ENCODE measurements at regions not wholly inside any gene's neighbourhood (a gene's known extent, or its start where the extent isn't known, plus 50 kb on each side); places are given as distances from the start of the nearest gene placed in this dataset.

DNA sequence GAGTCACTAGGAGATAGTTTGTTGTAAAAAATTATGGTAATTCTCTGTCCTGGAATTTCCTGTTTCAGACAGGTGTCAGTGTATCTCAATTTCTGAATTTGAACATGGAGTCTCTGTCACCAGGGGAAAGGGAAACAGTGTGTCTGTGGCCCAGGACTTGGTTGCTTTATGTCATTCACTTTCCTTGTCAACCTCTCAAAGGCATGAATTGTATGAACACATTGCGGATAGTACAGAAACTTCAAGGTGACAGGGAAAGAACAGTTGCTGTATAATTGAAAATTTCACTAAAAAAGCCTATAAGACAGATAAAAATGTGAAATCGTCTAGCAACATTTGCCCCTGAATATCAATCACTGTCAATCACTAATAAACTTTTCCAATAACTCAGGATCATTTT is 175.0 kb upstream of the DPH6 start:
- Histone ChIP-seq H3F3A (ENCODE audit: insufficient read depth, low read length, poor library complexity, severe bottlenecking) (no peaks in the 10 kb centered on the region), H3K4me3 (ENCODE audit: low read length) (no peak overlapping the region), H3K79me2 (replicated peaks; ENCODE audit: insufficient read depth, low read length) (no peaks in the 10 kb centered on the region), H4K20me1 (ENCODE audit: insufficient read depth) (no peaks in the 10 kb centered on the region), H3K4me2 (ENCODE audit: low read length) (no peak overlapping the region), H3K9me2 (ENCODE audit: insufficient read depth, low read length) (no peaks in the 10 kb centered on the region), H3K27me3 (ENCODE audit: insufficient read depth, low read depth, low read length) (no peaks in the 10 kb centered on the region), H2AFZ (ENCODE audit: low read depth, low read length) (no peak overlapping the region), H3K9me3 (ENCODE audit: low read length) (no peaks in the 10 kb centered on the region), H3K27ac (ENCODE audit: low read length) (no peak overlapping the region), H3K36me3 (ENCODE audit: insufficient read depth, low read length) (no peaks in the 10 kb centered on the region), H3K9ac (ENCODE audit: low read length) (no peak overlapping the region)
- no peak for TF ChIP-seq EZH2 (IDR thresholded peaks at IDR 0.05; ENCODE audit: borderline replicate concordance, insufficient read depth, low read length, poor library complexity, severe bottlenecking)
- TF ChIP-seq EP300 (conservative IDR thresholded peaks at IDR 0.05; ENCODE audit: poor library complexity, severe bottlenecking) = peak; percentile 77
- peak; percentile 53 for TF ChIP-seq POLR2AphosphoS5 (IDR thresholded peaks at IDR 0.05)

DNA sequence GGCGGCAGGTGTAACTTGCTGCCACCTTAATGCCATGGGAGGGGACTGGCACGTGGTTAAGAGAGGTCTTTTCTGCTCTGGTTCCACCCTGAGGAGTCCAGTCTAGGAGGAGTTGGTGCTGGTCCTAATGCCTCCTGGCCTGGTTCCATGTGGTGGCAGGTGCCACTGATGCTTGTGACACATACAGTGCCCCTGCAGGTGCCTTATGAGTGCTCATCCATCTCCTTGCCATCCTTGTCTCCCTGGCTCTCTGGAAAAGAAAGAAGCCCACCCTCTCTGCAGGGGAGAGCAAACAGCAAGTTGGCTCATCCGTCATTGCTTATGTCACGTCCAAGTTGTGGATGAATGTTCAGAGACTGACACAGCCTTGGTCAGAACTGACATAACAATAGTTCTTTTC is 175.8 kb upstream of the DPH6 start:
- H3K4me3 ChIP-seq (ENCODE audit: low read length) = no peak overlapping the region
- H2AFZ ChIP-seq (ENCODE audit: low read depth, low read length) = no peak overlapping the region
- H3K36me3 ChIP-seq (ENCODE audit: insufficient read depth, low read length) = no peaks in the 10 kb centered on the region
- H3K27ac ChIP-seq (ENCODE audit: low read length) = no peak overlapping the region
- no peaks in the 10 kb centered on the region for H3K9me3 ChIP-seq (ENCODE audit: low read length)
- H3K9me2 ChIP-seq (ENCODE audit: insufficient read depth, low read length) = no peaks in the 10 kb centered on the region
- no peaks in the 10 kb centered on the region for H3K79me2 ChIP-seq (replicated peaks; ENCODE audit: insufficient read depth, low read length)
- no peak overlapping the region for H3K4me2 ChIP-seq (ENCODE audit: low read length)
- TF ChIP-seq EZH2 (IDR thresholded peaks at IDR 0.05; ENCODE audit: borderline replicate concordance, insufficient read depth, low read length, poor library complexity, severe bottlenecking) = no peak
- H3K9ac ChIP-seq (ENCODE audit: low read length) = no peak overlapping the region
- no peaks in the 10 kb centered on the region for H3F3A ChIP-seq (ENCODE audit: insufficient read depth, low read length, poor library complexity, severe bottlenecking)
- no peaks in the 10 kb centered on the region for H4K20me1 ChIP-seq (ENCODE audit: insufficient read depth)
- H3K27me3 ChIP-seq (ENCODE audit: insufficient read depth, low read depth, low read length) = no peaks in the 10 kb centered on the region

DNA sequence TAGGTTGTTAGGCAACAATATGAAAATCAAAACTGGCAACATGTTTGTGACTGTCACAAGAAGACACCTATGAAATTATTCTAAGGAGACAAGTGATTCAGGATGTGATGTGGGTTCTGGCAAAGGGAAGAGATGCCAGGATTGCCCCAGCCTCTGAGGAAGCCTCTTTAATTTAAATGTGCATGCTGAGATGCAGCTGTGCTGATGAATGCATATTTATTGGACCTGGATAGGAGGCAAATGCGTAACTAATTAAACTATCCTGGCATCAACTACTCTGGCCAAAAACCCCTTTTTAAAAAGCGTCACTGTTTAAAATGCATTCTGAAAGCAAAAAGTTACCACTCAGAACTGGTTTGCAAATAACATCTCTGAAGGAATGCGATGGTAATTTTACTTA is 176.5 kb upstream of the DPH6 start:
- Histone ChIP-seq H3K36me3 (ENCODE audit: insufficient read depth, low read length) (no peaks in the 10 kb centered on the region), H2AFZ (ENCODE audit: low read depth, low read length) (no peak overlapping the region), H3K4me3 (ENCODE audit: low read length) (no peak overlapping the region), H3K4me2 (ENCODE audit: low read length) (no peak overlapping the region), H4K20me1 (ENCODE audit: insufficient read depth) (no peaks in the 10 kb centered on the region), H3K27ac (ENCODE audit: low read length) (no peak overlapping the region), H3K9me2 (ENCODE audit: insufficient read depth, low read length) (no peaks in the 10 kb centered on the region), H3K27me3 (ENCODE audit: insufficient read depth, low read depth, low read length) (no peaks in the 10 kb centered on the region), H3F3A (ENCODE audit: insufficient read depth, low read length, poor library complexity, severe bottlenecking) (no peaks in the 10 kb centered on the region), H3K79me2 (replicated peaks; ENCODE audit: insufficient read depth, low read length) (no peaks in the 10 kb centered on the region), H3K9ac (ENCODE audit: low read length) (no peak overlapping the region), H3K9me3 (ENCODE audit: low read length) (no peaks in the 10 kb centered on the region)
- TF ChIP-seq EZH2 (IDR thresholded peaks at IDR 0.05; ENCODE audit: borderline replicate concordance, insufficient read depth, low read length, poor library complexity, severe bottlenecking) (no peak), MXI1 (conservative IDR thresholded peaks at IDR 0.05; ENCODE audit: poor library complexity, severe bottlenecking) (no peak)

DNA sequence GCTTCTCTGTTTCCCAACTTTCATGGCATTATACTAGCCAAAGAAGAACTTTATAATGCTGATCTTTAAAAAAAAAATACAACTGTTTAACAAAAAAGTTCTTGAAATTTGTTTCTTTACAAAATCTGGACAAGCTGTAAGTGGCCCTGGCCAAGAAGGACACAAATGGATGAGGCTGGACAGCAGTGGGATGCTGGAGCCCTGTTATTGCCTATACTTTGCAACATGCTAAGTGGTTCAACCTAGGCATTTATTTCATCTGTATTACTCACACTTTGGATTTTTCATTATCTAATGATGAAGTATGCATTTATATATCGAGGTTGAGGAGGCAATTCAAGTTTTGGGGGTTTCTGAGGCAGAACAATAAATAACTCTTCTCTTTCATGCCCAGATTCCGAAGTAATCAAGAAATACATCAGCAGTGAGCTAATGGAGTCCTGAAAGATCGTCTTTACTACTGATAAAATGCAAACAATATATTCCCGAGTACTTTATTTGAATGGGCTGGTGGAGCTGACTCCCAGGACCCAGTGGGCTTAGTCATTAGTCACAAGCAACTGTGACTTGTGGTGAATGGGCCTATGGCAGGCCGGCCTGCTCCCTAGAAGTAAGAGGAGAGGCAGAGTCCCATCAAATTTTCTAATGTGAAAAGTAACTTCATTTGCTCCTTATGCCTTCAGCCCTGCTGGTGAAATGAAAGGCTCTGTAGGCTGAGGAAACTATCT is 177.3 kb upstream of the DPH6 start:
- H3K27me3 ChIP-seq (ENCODE audit: insufficient read depth, low read depth, low read length) = no peaks in the 10 kb centered on the region

More for the DNA sequence above, 177.3 kb upstream of the DPH6 start:
- no peaks in the 10 kb centered on the region for H3K79me2 ChIP-seq (replicated peaks; ENCODE audit: insufficient read depth, low read length)
- no peak overlapping the region for H3K4me3 ChIP-seq (ENCODE audit: low read length)
- H3K9me2 ChIP-seq (ENCODE audit: insufficient read depth, low read length) = no peaks in the 10 kb centered on the region
- TF ChIP-seq, protein P1, sequence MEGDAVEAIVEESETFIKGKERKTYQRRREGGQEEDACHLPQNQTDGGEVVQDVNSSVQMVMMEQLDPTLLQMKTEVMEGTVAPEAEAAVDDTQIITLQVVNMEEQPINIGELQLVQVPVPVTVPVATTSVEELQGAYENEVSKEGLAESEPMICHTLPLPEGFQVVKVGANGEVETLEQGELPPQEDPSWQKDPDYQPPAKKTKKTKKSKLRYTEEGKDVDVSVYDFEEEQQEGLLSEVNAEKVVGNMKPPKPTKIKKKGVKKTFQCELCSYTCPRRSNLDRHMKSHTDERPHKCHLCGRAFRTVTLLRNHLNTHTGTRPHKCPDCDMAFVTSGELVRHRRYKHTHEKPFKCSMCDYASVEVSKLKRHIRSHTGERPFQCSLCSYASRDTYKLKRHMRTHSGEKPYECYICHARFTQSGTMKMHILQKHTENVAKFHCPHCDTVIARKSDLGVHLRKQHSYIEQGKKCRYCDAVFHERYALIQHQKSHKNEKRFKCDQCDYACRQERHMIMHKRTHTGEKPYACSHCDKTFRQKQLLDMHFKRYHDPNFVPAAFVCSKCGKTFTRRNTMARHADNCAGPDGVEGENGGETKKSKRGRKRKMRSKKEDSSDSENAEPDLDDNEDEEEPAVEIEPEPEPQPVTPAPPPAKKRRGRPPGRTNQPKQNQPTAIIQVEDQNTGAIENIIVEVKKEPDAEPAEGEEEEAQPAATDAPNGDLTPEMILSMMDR (IDR thresholded peaks at IDR 0.05; ENCODE audit: poor library complexity, severe bottlenecking) = no peak
- TF ChIP-seq RAD21 (conservative IDR thresholded peaks at IDR 0.05) (no peak), MXI1 (conservative IDR thresholded peaks at IDR 0.05; ENCODE audit: poor library complexity, severe bottlenecking) (no peak), SMC3 (conservative IDR thresholded peaks at IDR 0.05; ENCODE audit: poor library complexity) (no peak), POLR2AphosphoS5 (IDR thresholded peaks at IDR 0.05) (no peak), EZH2 (IDR thresholded peaks at IDR 0.05; ENCODE audit: borderline replicate concordance, insufficient read depth, low read length, poor library complexity, severe bottlenecking) (no peak), EP300 (conservative IDR thresholded peaks at IDR 0.05; ENCODE audit: poor library complexity, severe bottlenecking) (no peak), TAF1 (IDR thresholded peaks at IDR 0.05; ENCODE audit: low read depth) (no peak)
- TF ChIP-seq, protein P2, sequence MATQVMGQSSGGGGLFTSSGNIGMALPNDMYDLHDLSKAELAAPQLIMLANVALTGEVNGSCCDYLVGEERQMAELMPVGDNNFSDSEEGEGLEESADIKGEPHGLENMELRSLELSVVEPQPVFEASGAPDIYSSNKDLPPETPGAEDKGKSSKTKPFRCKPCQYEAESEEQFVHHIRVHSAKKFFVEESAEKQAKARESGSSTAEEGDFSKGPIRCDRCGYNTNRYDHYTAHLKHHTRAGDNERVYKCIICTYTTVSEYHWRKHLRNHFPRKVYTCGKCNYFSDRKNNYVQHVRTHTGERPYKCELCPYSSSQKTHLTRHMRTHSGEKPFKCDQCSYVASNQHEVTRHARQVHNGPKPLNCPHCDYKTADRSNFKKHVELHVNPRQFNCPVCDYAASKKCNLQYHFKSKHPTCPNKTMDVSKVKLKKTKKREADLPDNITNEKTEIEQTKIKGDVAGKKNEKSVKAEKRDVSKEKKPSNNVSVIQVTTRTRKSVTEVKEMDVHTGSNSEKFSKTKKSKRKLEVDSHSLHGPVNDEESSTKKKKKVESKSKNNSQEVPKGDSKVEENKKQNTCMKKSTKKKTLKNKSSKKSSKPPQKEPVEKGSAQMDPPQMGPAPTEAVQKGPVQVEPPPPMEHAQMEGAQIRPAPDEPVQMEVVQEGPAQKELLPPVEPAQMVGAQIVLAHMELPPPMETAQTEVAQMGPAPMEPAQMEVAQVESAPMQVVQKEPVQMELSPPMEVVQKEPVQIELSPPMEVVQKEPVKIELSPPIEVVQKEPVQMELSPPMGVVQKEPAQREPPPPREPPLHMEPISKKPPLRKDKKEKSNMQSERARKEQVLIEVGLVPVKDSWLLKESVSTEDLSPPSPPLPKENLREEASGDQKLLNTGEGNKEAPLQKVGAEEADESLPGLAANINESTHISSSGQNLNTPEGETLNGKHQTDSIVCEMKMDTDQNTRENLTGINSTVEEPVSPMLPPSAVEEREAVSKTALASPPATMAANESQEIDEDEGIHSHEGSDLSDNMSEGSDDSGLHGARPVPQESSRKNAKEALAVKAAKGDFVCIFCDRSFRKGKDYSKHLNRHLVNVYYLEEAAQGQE (IDR thresholded peaks at IDR 0.05; ENCODE audit: borderline replicate concordance) = no peak
- H3K27ac ChIP-seq (ENCODE audit: low read length) = no peak overlapping the region
- no peaks in the 10 kb centered on the region for H3K36me3 ChIP-seq (ENCODE audit: insufficient read depth, low read length)
- H3K9me3 ChIP-seq (ENCODE audit: low read length) = no peaks in the 10 kb centered on the region
- no peak overlapping the region for H3K9ac ChIP-seq (ENCODE audit: low read length)
- H2AFZ ChIP-seq (ENCODE audit: low read depth, low read length) = no peak overlapping the region
- no peak overlapping the region for H3K4me2 ChIP-seq (ENCODE audit: low read length)
- no peaks in the 10 kb centered on the region for H3F3A ChIP-seq (ENCODE audit: insufficient read depth, low read length, poor library complexity, severe bottlenecking)
- no peaks in the 10 kb centered on the region for H4K20me1 ChIP-seq (ENCODE audit: insufficient read depth)

Measured in neural cell (in vitro differentiated cells).